ENCODE measurements at regions not wholly inside any gene's neighbourhood (a gene's known extent, or its start where the extent isn't known, plus 50 kb on each side); places are given as distances from the start of the nearest gene placed in this dataset.

DNA sequence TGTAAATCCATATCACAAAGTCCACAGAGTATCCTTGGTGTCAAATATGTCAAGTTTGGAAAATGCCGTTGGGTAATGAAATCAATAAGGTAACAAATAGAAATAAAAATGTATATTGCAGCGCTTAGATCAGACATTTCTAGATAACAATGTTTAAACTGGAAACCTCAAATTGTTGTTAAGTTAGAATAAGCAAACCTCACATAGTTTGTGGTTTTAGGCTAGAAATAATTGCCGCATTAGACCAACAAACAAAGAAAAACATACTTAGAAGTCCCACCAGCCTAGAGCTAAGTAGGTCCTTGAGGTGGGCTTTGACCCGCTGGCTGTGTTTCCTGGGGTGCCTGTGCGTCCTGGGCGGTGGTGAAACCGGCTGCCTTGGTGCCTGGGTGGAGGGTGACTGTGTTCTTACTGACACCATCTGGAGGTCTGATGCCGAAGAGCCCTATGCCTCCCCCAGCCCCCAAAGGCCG is 71.4 kb downstream of the DACT2 start:
- dilution Hi-C loops (cut with MboI; ENCODE audit: extremely low pct_ligation_motif_present, low sequenced_read_pairs): no loop called here
- no peak for TF ChIP-seq EZH2 (IDR thresholded peaks at IDR 0.05; ENCODE audit: low read length)
- TF ChIP-seq, protein P1, sequence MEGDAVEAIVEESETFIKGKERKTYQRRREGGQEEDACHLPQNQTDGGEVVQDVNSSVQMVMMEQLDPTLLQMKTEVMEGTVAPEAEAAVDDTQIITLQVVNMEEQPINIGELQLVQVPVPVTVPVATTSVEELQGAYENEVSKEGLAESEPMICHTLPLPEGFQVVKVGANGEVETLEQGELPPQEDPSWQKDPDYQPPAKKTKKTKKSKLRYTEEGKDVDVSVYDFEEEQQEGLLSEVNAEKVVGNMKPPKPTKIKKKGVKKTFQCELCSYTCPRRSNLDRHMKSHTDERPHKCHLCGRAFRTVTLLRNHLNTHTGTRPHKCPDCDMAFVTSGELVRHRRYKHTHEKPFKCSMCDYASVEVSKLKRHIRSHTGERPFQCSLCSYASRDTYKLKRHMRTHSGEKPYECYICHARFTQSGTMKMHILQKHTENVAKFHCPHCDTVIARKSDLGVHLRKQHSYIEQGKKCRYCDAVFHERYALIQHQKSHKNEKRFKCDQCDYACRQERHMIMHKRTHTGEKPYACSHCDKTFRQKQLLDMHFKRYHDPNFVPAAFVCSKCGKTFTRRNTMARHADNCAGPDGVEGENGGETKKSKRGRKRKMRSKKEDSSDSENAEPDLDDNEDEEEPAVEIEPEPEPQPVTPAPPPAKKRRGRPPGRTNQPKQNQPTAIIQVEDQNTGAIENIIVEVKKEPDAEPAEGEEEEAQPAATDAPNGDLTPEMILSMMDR (optimal IDR thresholded peaks at IDR 0.05 in 1 of 3, IDR thresholded peaks at IDR 0.05 in 1 of 3, conservative IDR thresholded peaks at IDR 0.05 in 1 of 3; ENCODE audit: extremely low read depth in 1 of 3, insufficient read depth in 2 of 3, low read length in 3 of 3): no peak
- no peaks in the 10 kb centered on the region for H3K79me2 ChIP-seq (ENCODE audit: control insufficient read depth, insufficient read depth, low read length)
- peaks cover 14% of the 10 kb centered on the region for H3K27me3 ChIP-seq (ENCODE audit: control insufficient read depth, extremely low read depth, insufficient read depth, low read length)
- H3K9ac ChIP-seq (ENCODE audit: control insufficient read depth, extremely low read depth, insufficient read depth, low read length): no peak overlapping the region
- no peak overlapping the region for H3K4me2 ChIP-seq (ENCODE audit: control insufficient read depth, extremely low read depth, insufficient read depth, low read depth, low read length)
- H3K27ac ChIP-seq (ENCODE audit: control insufficient read depth, insufficient read depth, low read length): no peak overlapping the region
- no peaks in the 10 kb centered on the region for H3K4me1 ChIP-seq (ENCODE audit: control insufficient read depth, extremely low read depth, insufficient read depth, low read length)
- no peaks in the 10 kb centered on the region for H3K9me1 ChIP-seq (ENCODE audit: control insufficient read depth, extremely low read depth, insufficient read depth, low read length)
- H3K36me3 ChIP-seq (ENCODE audit: control insufficient read depth in 2 of 2, extremely low read depth in 1 of 2, insufficient read depth in 2 of 2, low read length in 2 of 2): no peaks in the 10 kb centered on the region
- H4K20me1 ChIP-seq (ENCODE audit: control insufficient read depth, extremely low read depth, insufficient read depth, low read length): no peaks in the 10 kb centered on the region
- H2AFZ ChIP-seq (ENCODE audit: control insufficient read depth, low read length): no peak overlapping the region
- DNase-seq (ENCODE audit: low read depth, low spot score) (no peak), FAIRE-seq (no peak)
- H3K9me3 ChIP-seq (ENCODE audit: control insufficient read depth, low read depth, low read length): no peaks in the 10 kb centered on the region
- H3K4me3 ChIP-seq (ENCODE audit: control insufficient read depth in 2 of 3, extremely low read depth in 1 of 3, insufficient read depth in 2 of 3, low read depth in 1 of 3, low read length in 3 of 3): no peak overlapping the region

DNA sequence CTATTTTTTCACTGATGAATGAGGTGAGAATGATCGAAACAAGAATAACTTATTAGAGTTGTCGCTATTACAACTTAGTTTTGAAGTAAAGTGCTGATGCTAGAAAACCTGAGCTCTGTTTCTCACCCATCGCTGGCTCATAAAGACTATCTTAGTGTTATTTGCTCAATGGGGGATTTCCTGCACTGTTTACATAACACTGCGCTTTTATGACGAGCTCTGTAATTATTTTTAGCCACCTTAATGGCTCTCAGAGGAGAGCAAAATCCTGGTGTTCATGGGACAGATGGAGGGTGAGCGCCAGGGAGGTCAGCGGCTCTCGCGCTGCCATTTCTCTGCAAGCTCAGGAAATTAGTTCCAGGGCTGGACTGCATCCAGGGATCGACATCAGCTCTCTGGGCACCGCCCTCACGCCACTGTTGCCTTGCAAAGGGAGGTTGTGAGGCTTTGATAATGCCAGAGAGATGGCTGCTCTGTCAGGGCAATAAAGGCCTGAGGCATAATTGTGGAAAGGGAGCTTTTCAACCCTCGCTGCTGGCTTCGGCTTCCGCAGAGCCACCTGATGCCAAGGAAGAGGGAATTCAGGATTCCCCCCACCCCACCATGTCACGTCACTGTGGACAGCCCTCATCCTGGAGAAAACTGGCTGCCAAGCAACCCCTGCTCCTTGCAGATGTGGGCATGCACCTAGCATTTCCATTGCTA is 72.0 kb downstream of the DACT2 start:
- no peak overlapping the region for H3K9ac ChIP-seq (ENCODE audit: control insufficient read depth, extremely low read depth, insufficient read depth, low read length)
- TF ChIP-seq, protein P1 (optimal IDR thresholded peaks at IDR 0.05 in 1 of 3, IDR thresholded peaks at IDR 0.05 in 1 of 3, conservative IDR thresholded peaks at IDR 0.05 in 1 of 3; ENCODE audit: extremely low read depth in 1 of 3, insufficient read depth in 2 of 3, low read length in 3 of 3): no peak
- no peak for TF ChIP-seq EZH2 (IDR thresholded peaks at IDR 0.05; ENCODE audit: low read length)
- H3K9me1 ChIP-seq (ENCODE audit: control insufficient read depth, extremely low read depth, insufficient read depth, low read length): no peaks in the 10 kb centered on the region
- no peaks in the 10 kb centered on the region for H3K79me2 ChIP-seq (ENCODE audit: control insufficient read depth, insufficient read depth, low read length)
- H3K27me3 ChIP-seq (ENCODE audit: control insufficient read depth, extremely low read depth, insufficient read depth, low read length): peaks cover 14% of the 10 kb centered on the region
- no peak for DNase-seq (ENCODE audit: low read depth, low spot score)
- dilution Hi-C loops (cut with MboI; ENCODE audit: extremely low pct_ligation_motif_present, low sequenced_read_pairs): no loop called here
- no peak overlapping the region for H2AFZ ChIP-seq (ENCODE audit: control insufficient read depth, low read length)
- H3K4me2 ChIP-seq (ENCODE audit: control insufficient read depth, extremely low read depth, insufficient read depth, low read depth, low read length): no peak overlapping the region
- no peak for FAIRE-seq
- no peak overlapping the region for H3K27ac ChIP-seq (ENCODE audit: control insufficient read depth, insufficient read depth, low read length)
- H3K36me3 ChIP-seq (ENCODE audit: control insufficient read depth in 2 of 2, extremely low read depth in 1 of 2, insufficient read depth in 2 of 2, low read length in 2 of 2): no peaks in the 10 kb centered on the region
- H3K4me1 ChIP-seq (ENCODE audit: control insufficient read depth, extremely low read depth, insufficient read depth, low read length): no peaks in the 10 kb centered on the region
- no peak overlapping the region for H3K4me3 ChIP-seq (ENCODE audit: control insufficient read depth in 2 of 3, extremely low read depth in 1 of 3, insufficient read depth in 2 of 3, low read depth in 1 of 3, low read length in 3 of 3)
- H4K20me1 ChIP-seq (ENCODE audit: control insufficient read depth, extremely low read depth, insufficient read depth, low read length): no peaks in the 10 kb centered on the region
- H3K9me3 ChIP-seq (ENCODE audit: control insufficient read depth, low read depth, low read length): no peaks in the 10 kb centered on the region
